Esophagus muscularis mucosa (tissue), 3 donors: ENCODE measurements at regions not wholly inside any gene's neighbourhood (a gene's known extent, or its start where the extent isn't known, plus 50 kb on each side); places are given as distances from the start of the nearest gene placed in this dataset.

Experiments used
- CTCF ChIP-seq, 3 experiments: fragments of 200-600 bp in 2 of 3; fragments of 450-650 bp in 1 of 3; sonication (generic) in 2 of 3; IDR thresholded peaks; one replicate each; pipeline ENCODE4 v1.5.1; 2017 to 2019; ENCODE audit warnings: antibody characterized with exemption in 3 of 3, mild to moderate bottlenecking in 2 of 3, moderate library complexity in 1 of 3
- EP300 ChIP-seq: sonication (generic); formaldehyde crosslinking; IDR thresholded peaks from one replicate; pipeline ENCODE4 v1.6.1; 2017; ENCODE audit warnings: antibody characterized with exemption

GRCh38 chr5:35416217-35416988 lies 186.1 kb upstream of the PRLR start:
- TF ChIP-seq EP300 (no peak), CTCF (IDR thresholded peaks at IDR 0.05) (no peak)
